Nephron progenitor cell (in vitro differentiated cells): ENCODE measurements at regions not wholly inside any gene's neighbourhood (a gene's known extent, or its start where the extent isn't known, plus 50 kb on each side); places are given as distances from the start of the nearest gene placed in this dataset.

Source experiments
- DNase-seq: peaks from one replicate; pipeline ENCODE4 v3.0.0; 2021
- H3K27ac Mint-ChIP-seq: 2 replicates; pipeline ENCODE4 v1.8.0; 2021; ENCODE audit warnings: mild to moderate bottlenecking, moderate library complexity, mixed read lengths
- H3K27me3 Mint-ChIP-seq: 2 replicates; pipeline ENCODE4 v1.8.0; 2021; ENCODE audit warnings: mild to moderate bottlenecking, low read depth, mixed read lengths; ENCODE audit not compliant: poor library complexity
- H3K36me3 Mint-ChIP-seq: 2 replicates; pipeline ENCODE4 v1.8.0; 2021; ENCODE audit warnings: low read depth, mixed read lengths
- H3K4me1 Mint-ChIP-seq: 2 replicates; pipeline ENCODE4 v1.8.0; 2021; ENCODE audit warnings: mixed read lengths
- H3K4me3 Mint-ChIP-seq: 2 replicates; pipeline ENCODE4 v1.8.0; 2021; ENCODE audit warnings: mild to moderate bottlenecking, moderate library complexity, mixed read lengths
- H3K9me3 Mint-ChIP-seq: 2 replicates; pipeline ENCODE4 v1.8.0; 2021; ENCODE audit warnings: mild to moderate bottlenecking, moderate library complexity, mixed read lengths
- CTCF ChIP-seq: fragments of 200-600 bp; sonication (generic); IDR thresholded peaks from 2 replicates; pipeline ENCODE4 v1.5.0; 2021; ENCODE audit warnings: antibody characterized with exemption

- Mint-ChIP-seq H3K36me3 (peaks cover 23% of the 10 kb centered on the region), H3K4me3 (no peak overlapping the region), H3K9me3 (peaks cover 17% of the 10 kb centered on the region), H3K27me3 (no peaks in the 10 kb centered on the region), H3K4me1 (peaks cover 52% of the 10 kb centered on the region), H3K27ac (peak overlapping the region; percentile 92)
- DNase-seq, result no peak
- TF ChIP-seq CTCF, result no peak
These were observed 800.0 kb upstream of the PIK3C3 start for GRCh38 chr18:41155025-41155424.

GRCh38 chr18:41153871-41154270, 801.2 kb upstream of the PIK3C3 start:
- H3K4me1 Mint-ChIP-seq, result peaks cover 64% of the 10 kb centered on the region
- TF ChIP-seq CTCF, result no peak
- peaks cover 17% of the 10 kb centered on the region for H3K9me3 Mint-ChIP-seq
- peaks cover 21% of the 10 kb centered on the region for H3K36me3 Mint-ChIP-seq
- H3K27me3 Mint-ChIP-seq, result no peaks in the 10 kb centered on the region
- H3K27ac Mint-ChIP-seq, result no peak overlapping the region
- DNase-seq, result no peak
- no peak overlapping the region for H3K4me3 Mint-ChIP-seq

GRCh38 chr18:41150316-41150715, 804.7 kb upstream of the PIK3C3 start:
- TF ChIP-seq CTCF, result no peak
- H3K27me3 Mint-ChIP-seq, result no peaks in the 10 kb centered on the region
- H3K27ac Mint-ChIP-seq, result no peak overlapping the region
- peaks cover 84% of the 10 kb centered on the region for H3K4me1 Mint-ChIP-seq
- DNase-seq, result no peak
- H3K36me3 Mint-ChIP-seq, result no peaks in the 10 kb centered on the region
- H3K4me3 Mint-ChIP-seq, result no peak overlapping the region
- no peaks in the 10 kb centered on the region for H3K9me3 Mint-ChIP-seq

- Mint-ChIP-seq H3K27ac (peak overlapping the region; percentile 53), H3K4me1 (peaks cover 66% of the 10 kb centered on the region), H3K4me3 (no peak overlapping the region), H3K27me3 (no peaks in the 10 kb centered on the region), H3K9me3 (no peaks in the 10 kb centered on the region), H3K36me3 (peaks cover 18% of the 10 kb centered on the region)
- no peak for TF ChIP-seq CTCF
- DNase-seq, result no peak
These were observed 808.7 kb upstream of the PIK3C3 start for GRCh38 chr18:41146301-41146700.

GRCh38 chr18:41145516-41145915, 809.5 kb upstream of the PIK3C3 start:
- no peak overlapping the region for H3K27ac Mint-ChIP-seq
- no peaks in the 10 kb centered on the region for H3K27me3 Mint-ChIP-seq
- H3K4me1 Mint-ChIP-seq, result peaks cover 62% of the 10 kb centered on the region
- no peak for TF ChIP-seq CTCF
- H3K36me3 Mint-ChIP-seq, result peaks cover 19% of the 10 kb centered on the region
- no peak overlapping the region for H3K4me3 Mint-ChIP-seq
- DNase-seq, result no peak
- no peaks in the 10 kb centered on the region for H3K9me3 Mint-ChIP-seq

GRCh38 chr18:41144441-41144840, 810.6 kb upstream of the PIK3C3 start:
- Mint-ChIP-seq H3K9me3 (no peaks in the 10 kb centered on the region), H3K27ac (no peak overlapping the region), H3K4me1 (peaks cover 57% of the 10 kb centered on the region), H3K27me3 (no peaks in the 10 kb centered on the region), H3K4me3 (no peak overlapping the region), H3K36me3 (peaks cover 19% of the 10 kb centered on the region)
- no peak for DNase-seq
- no peak for TF ChIP-seq CTCF
